GM21717 (cell line): ENCODE measurements at regions not wholly inside any gene's neighbourhood (a gene's known extent, or its start where the extent isn't known, plus 50 kb on each side); places are given as distances from the start of the nearest gene placed in this dataset.

Experiments
- ATAC-seq: cut with Tn5 transposase; IDR thresholded peaks from one replicate; pipeline ENCODE4 v1.9.1; 2021; ENCODE audit warnings: mild to moderate bottlenecking, moderate library complexity; ENCODE audit not compliant: unreplicated experiment

DNA sequence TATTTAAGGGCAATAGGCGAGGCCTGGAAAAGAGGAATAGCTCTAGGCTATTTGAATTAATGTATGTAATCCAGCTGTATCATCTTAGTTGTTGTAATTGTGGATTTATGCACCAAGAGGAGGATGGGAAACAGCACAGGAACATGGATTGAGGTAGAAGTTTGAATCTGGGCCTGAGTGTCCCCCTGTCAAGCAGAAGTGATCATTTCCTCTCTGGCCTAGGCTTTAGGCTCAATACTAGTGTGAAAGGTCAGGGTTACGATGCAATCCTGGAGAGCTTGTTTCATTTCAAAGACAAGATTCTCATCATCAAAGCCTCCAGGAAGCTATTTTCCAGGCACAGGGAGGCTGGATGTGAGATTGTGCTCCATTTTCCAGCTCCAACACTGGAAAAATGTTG, 77.9 kb upstream of the HSD17B12 start:
- ATAC-seq, result no peak

DNA sequence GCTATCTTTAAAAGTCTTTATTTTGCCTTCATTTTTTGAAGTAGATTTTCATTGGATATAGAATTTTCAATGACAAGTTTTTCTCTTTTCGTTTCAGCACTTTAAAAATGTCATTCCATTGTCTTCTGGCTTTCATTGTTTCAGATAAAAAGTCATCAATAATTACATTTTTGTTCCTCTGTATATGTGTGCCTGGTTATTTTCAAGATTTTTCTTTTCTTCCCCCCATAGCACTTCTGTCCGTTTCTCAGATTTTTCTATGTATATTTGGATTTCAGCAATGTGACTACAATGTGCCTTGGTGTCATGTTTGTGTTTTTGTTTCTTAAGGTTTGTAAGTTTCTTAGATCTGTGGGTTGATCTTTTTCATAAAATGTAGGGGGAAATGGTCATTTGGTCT, 66.3 kb upstream of the HSD17B12 start:
- no peak for ATAC-seq

DNA sequence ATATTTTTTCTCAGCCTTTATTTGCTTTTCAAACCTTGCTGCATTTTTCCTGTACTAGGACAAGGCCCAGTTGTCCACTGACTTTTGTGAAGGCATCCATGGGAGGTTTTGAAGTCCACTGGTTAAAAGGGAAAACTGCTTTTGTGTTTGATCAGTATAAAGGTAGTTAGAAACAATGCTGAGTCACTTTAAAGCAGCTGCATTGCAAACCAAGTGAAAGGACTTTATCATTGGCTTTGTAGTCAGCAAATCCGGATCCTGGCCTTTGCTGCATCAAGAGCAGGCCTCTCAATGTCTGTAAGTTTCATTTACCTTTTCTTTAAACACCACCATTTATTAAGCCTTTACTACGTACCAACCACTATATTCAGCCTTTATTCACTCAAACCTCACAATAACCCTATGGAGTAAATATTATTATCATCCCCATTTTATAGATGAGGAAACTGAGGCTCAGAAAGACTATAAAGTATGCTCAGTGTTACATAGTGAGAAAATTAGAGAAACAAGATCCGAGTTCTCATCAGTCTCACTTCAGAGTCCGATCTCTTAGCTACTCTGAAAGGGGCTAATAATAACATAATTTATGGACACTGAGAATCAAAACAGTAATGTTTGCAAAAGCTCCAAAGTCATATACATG, 60.6 kb upstream of the HSD17B12 start:
- no peak for ATAC-seq

DNA sequence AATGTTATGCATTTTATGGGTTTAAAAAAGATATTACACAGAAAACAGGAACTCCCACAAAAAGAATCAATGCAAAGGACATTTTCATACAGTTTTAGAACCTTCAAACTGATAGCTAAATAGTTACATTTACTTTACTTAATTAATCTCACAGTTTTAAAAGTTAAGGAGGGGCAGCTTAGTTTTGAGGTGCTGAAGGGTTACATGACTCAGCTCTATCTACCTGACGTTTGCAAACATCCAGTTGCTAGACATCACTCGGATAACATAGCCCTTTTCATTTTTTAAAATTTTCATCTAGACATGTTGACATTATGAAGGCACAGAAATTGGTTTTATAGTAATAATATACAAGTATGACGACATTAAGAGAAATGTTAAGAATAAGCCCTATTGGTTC, 53.7 kb upstream of the HSD17B12 start:
- no peak for ATAC-seq
